GM19023 (cell line): ENCODE measurements at regions not wholly inside any gene's neighbourhood (a gene's known extent, or its start where the extent isn't known, plus 50 kb on each side); places are given as distances from the start of the nearest gene placed in this dataset.
"Not testable (repeated sequence)": the region's sequence is repeated elsewhere in the genome, so short reads cannot be mapped to it uniquely, and the experiment has no call there.

Experiments used
- ATAC-seq: cut with Tn5 transposase; IDR thresholded peaks from one replicate; pipeline ENCODE4 v1.9.1; 2021; ENCODE audit warnings: mild to moderate bottlenecking, moderate library complexity; ENCODE audit not compliant: unreplicated experiment

DNA sequence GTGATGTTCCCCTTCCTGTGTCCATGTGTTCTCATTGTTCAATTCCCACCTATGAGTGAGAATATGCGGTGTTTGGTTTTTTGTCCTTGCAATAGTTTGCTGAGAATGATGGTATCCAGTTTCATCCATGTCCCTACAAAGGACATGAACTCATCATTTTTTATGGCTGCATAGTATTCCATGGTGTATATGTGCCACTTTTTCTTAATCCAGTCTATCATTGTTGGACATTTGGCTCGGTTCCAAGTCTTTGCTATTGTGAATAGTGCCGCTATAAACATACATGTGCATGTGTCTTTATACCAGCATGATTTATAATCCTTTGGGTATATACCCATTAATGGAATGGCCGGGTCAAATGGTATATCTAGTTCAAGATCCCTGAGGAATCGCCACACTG, 229.4 kb downstream of the HTR1A start:
- ATAC-seq, result not testable (repeated sequence)

GRCh38 chr5:63727583-63727982, 234.7 kb downstream of the HTR1A start:
- no peak for ATAC-seq

- ATAC-seq, result peak; percentile 55
Observed at GRCh38 chr5:63726496-63726895, 235.7 kb downstream of the HTR1A start.

DNA sequence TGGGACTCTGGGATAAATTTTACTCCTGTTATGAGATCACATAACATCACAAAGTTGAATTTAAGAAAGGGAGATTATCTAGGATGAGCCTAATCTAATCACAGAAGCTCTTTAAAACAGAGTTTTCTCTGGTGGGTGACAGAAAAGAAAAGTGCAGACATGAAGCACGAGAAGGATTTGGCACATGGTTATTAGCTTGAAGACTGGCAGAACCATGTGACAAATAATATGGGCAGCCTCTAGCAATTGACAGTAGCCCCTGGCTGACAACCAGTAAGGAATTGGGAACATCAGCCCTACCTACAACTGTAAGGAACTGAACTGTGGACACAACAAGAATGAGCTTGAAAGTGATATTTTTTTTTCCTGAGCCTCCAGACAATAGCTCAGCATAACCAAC, 243.1 kb downstream of the HTR1A start:
- no peak for ATAC-seq

DNA sequence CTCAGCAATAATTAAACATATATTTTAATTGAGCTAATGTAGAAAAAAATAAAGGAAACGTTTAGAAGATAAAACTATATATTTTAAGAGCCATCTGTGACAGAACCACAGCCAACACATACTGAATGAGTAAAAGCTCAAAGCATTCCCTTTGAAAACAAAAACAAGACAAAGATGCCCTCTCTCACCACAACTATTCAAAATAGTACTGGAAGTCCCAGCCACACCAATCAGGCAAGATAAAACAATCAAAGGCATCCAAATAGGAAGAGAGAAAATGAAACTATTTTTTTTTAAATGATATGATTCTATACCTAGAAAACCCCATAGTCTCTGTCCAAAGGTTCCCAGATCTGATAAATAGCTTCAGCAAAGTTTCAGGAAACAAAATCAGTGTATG, 262.0 kb downstream of the HTR1A start:
- ATAC-seq, result no peak

GRCh38 chr5:63697811-63698210, 264.4 kb downstream of the HTR1A start:
- no peak for ATAC-seq

- ATAC-seq, result no peak
Observed at GRCh38 chr5:63690546-63690945, 271.7 kb downstream of the HTR1A start.

DNA sequence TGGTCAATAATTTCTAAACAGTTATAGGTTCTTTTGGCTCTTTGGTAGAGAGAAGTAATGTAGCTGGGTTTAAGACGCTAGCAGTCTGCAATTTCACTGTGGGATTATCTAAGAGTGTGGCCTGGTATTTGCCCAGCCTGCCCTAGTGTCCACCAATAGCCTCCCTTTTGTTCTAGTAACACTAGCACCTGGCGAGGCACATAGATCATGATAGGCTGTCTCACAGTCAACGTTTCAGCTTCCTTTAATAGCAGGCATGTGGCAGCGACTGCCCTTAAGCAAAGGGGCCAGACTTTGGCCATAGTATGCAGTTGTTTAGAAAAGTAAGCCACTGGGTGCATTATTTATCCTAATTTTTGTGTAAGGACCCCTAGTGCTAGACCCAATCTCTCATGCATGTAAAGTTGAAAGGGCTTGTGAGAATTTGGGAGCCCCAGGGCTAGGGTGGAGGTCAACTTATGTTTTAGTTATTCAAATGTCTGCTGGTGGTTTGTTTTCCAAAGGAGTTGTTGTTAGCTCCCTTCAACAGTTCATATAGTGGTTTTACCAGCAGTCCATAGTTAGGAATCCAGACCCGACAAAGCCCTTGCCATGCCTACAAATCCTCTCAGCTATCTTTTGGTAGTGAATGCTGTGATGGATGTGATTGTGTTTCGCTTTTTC, 274.3 kb downstream of the HTR1A start:
- no peak for ATAC-seq

- no peak for ATAC-seq
Observed at GRCh38 chr5:63686938-63687337, 275.3 kb downstream of the HTR1A start.

DNA sequence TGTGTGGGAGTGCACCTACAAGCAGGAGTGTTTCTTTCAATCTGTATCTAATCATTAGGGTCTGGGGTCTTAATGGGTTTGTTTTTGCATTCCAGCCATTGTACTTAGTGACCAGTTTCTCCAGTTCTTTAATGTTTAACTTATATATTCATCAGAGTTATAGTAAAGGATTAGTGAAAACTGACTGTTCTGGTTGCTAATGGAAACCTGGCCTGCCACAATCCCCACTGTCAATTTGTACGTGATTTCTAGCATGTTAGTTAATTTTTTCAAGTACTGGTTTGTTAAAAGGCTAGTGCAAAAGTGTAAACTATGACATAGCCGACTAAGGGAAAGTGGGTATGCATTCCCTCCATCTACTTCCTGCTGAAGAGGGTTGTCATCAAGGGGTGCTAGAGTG, 276.1 kb downstream of the HTR1A start:
- ATAC-seq, result no peak

DNA sequence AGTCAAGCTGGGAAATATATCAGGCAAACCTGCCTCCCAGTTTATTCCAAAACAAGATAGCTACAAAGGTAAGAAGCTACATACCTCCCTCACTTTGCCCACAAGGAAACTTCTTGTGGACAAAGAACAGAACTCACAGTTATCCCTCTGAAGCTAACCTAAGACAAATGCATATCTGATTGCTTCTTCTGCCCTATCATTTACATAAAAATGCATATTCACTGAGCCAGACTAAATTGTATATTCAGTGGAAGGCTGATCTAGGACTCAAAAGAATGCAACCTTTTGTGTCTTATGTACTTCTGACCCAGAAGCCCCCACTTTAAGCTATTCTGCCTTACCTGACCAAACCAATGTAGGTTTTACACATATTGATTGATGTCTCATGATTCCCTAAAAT, 276.8 kb downstream of the HTR1A start:
- no peak for ATAC-seq

DNA sequence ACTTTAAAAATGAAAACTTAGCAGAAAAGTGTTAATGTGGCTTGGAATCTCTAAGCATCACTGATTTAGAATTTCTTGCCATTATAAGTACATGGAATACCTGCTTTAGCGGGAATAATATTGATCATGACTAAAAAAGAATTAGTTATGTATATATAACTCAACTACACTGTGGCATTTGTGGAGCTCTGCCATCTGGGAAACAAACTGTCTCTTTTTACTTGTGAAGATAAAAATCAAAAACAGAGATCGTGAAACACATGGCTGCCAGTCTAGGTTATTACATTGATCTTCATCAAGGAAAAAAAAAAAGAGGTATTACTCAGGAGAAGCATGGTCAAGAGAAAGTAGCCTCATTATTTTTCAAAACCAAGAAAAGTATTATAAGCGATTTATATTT, 287.4 kb downstream of the HTR1A start:
- no peak for ATAC-seq

- no peak for ATAC-seq
Observed at GRCh38 chr5:63655043-63655442, 307.2 kb downstream of the HTR1A start.

GRCh38 chr5:63650581-63650980, 311.7 kb downstream of the HTR1A start:
- no peak for ATAC-seq

DNA sequence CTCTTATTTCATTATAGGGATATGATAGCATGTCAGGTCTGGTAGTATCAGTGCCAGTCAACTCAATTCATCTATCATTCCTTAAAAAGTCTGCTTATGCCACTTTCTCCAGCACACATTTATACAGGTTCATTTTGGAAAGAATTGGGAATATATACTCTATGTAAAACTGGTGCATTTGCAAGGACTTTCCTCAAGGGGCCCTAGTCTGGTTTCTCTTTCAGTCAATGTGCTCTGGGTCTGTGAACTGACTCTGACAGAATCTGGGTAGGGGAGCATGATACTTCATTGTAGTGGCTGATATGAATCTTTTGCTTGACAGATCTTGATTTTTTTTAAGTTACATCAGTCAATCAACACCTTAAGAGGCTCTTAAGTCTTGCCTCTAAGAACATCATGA, 313.9 kb downstream of the HTR1A start:
- no peak for ATAC-seq

DNA sequence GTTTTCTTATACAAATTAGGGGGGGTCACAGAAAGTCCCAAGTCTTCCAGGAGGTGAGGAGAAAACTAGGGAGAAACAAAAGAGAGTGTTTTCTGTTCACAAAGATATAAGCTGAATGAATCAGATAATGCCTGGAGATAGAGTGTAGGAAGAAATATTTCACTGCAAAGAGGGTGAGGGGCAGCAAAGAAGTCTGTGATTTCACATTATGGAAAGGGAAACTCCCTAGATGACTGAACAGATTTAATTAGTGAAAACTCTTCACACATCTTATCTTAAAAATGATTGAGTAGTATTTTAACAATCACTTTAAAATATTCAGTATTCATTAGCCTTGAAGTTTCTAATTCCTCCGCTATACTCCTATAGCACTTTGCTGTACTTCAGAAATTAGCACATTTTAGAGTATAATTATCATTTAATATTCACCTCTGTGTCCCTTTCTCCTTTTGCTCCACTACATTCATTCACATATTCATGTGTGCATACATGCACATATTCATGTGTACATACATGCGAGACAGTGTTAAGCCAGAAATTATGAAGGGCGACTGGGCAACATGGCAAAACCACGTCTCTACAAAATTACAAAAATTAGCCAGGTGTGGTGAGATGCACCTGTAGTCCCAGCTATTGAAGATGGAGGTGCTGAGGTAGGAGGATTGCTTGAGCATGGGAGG, 332.2 kb downstream of the HTR1A start:
- no peak for ATAC-seq

- ATAC-seq, result no peak
Observed at GRCh38 chr5:63613442-63613841, 348.8 kb downstream of the HTR1A start.

DNA sequence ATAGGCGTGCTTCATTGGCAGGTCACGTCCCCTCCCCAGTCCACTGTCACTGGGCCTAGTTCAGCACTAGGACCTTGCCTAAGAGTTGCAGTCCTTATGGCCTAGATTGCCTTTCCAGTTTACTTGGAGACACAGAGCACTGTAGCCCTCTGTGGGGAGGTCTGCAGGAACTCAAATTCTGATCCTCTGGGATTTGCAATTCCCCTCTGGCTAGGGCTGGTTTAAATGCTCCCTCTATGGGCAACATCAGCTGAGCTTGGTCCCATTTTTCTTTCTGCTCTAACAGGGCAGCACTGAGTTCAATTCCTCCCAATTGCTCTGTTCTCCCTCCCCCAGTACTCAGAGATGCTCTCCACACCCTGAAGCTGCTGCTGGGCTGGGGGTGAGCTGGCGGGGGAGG, 358.2 kb downstream of the HTR1A start:
- no peak for ATAC-seq

- ATAC-seq, result no peak
Observed at GRCh38 chr5:63602971-63603370, 359.3 kb downstream of the HTR1A start.

DNA sequence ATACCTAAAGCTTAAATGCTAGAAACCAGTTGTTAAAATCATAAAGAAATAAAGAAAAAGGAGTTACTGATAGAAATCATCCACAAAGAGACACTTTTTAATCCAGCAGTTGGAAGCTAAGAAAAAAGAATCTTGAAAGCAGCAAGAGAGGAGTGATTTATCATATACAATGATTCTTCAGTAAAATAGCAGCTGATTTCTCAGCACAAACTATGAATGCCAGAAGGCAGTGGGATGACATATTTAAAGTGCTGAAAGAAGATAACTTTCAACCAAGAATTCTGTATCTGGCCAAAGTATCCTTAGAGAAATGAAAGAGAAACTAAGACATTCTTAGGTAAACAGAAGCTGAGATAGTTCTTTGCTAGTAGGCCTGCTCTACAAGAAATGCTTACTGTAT, 366.0 kb downstream of the HTR1A start:
- no peak for ATAC-seq

- no peak for ATAC-seq
Observed at GRCh38 chr5:63573380-63573779, 388.9 kb downstream of the HTR1A start.

DNA sequence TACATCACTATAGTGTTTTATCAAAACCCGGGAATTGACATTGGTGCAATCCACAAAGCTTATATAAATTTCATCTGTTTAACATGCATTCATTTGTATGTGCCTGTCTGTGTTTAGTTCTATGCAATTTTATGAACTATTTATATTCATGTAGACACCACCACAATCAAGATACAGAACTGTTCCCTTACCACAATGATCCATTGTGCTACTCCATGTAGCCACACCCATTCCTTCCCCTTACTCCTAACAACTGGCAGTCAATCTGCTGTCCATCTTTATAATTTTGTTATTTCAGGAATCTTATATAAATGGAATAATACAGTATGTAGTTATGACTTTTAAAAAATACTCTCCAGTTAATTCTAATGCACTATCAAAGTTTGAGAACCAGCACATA, 389.5 kb downstream of the HTR1A start:
- ATAC-seq, result no peak

DNA sequence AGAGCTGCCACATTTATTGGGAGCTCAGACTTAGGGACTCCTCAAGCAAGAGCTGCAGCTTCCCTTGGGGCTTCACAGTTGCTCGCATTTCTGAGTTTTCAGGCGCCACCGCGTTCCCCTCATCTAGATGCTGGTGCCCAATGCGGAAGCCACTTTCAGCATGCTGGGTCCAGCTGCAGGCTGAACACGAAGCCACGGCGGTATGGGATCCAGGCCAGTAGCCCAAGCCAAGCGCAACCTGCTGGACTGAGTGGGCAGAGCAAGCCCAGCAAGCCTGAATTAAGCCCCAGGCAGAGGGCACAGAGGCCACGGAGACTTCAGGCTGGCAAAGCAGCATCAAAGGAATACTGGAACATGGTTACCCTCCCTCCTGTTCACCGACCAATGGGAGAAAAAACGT, 391.5 kb downstream of the HTR1A start:
- no peak for ATAC-seq
